Jurkat, Clone E6-1 (cell line): ENCODE measurements at regions not wholly inside any gene's neighbourhood (a gene's known extent, or its start where the extent isn't known, plus 50 kb on each side); places are given as distances from the start of the nearest gene placed in this dataset.

ENCODE experiments used
- DNase-seq: peaks from one replicate; pipeline ENCODE4 v3.0.0-alpha.2; 2011; ENCODE audit warnings: low read depth, low spot score
- H3K4me3 ChIP-seq: 2 replicates; pipeline ENCODE4 v1.5.1; 2011; ENCODE audit warnings: mild to moderate bottlenecking, low read length, control low read depth, moderate library complexity

- no peak overlapping the region for H3K4me3 ChIP-seq
- no peak for DNase-seq
Measured at GRCh38 chr13:67769063-67769986, 539.2 kb upstream of the PCDH9 start.

- DNase-seq: no peak
Measured at GRCh38 chr13:67763984-67764383, 533.8 kb upstream of the PCDH9 start.

GRCh38 chr13:67763384-67763783, 533.2 kb upstream of the PCDH9 start:
- DNase-seq: no peak
- no peak overlapping the region for H3K4me3 ChIP-seq

More at GRCh38 chr13:67763984-67764383, 533.8 kb upstream of the PCDH9 start:
- H3K4me3 ChIP-seq: no peak overlapping the region

- no peak for DNase-seq
- H3K4me3 ChIP-seq: no peak overlapping the region
Measured at GRCh38 chr13:67758975-67759374, 528.8 kb upstream of the PCDH9 start.

GRCh38 chr13:67754012-67754411, 523.9 kb upstream of the PCDH9 start:
- no peak for DNase-seq
- no peak overlapping the region for H3K4me3 ChIP-seq

GRCh38 chr13:67752759-67753158, 522.6 kb upstream of the PCDH9 start:
- H3K4me3 ChIP-seq: no peak overlapping the region

GRCh38 chr13:67742478-67742877, 512.3 kb upstream of the PCDH9 start:
- H3K4me3 ChIP-seq: no peak overlapping the region
- DNase-seq: no peak

More at GRCh38 chr13:67752759-67753158, 522.6 kb upstream of the PCDH9 start:
- DNase-seq: no peak

- no peak overlapping the region for H3K4me3 ChIP-seq
- DNase-seq: no peak
Measured at GRCh38 chr13:67740871-67741535, 510.9 kb upstream of the PCDH9 start.

- no peak overlapping the region for H3K4me3 ChIP-seq
- no peak for DNase-seq
Measured at GRCh38 chr13:67736646-67737420, 506.7 kb upstream of the PCDH9 start.

GRCh38 chr13:67735651-67736050, 505.5 kb upstream of the PCDH9 start:
- H3K4me3 ChIP-seq: no peak overlapping the region

GRCh38 chr13:67726979-67727378, 496.8 kb upstream of the PCDH9 start:
- no peak for DNase-seq
- H3K4me3 ChIP-seq: no peak overlapping the region

More at GRCh38 chr13:67735651-67736050, 505.5 kb upstream of the PCDH9 start:
- no peak for DNase-seq

GRCh38 chr13:67725999-67726398, 495.9 kb upstream of the PCDH9 start:
- no peak for DNase-seq
- H3K4me3 ChIP-seq: no peak overlapping the region

GRCh38 chr13:67713571-67713970, 483.4 kb upstream of the PCDH9 start:
- DNase-seq: no peak
- no peak overlapping the region for H3K4me3 ChIP-seq

GRCh38 chr13:67696775-67697174, 466.6 kb upstream of the PCDH9 start:
- H3K4me3 ChIP-seq: no peak overlapping the region

GRCh38 chr13:67664502-67664901, 434.4 kb upstream of the PCDH9 start:
- H3K4me3 ChIP-seq: no peak overlapping the region
- DNase-seq: no peak

More at GRCh38 chr13:67696775-67697174, 466.6 kb upstream of the PCDH9 start:
- no peak for DNase-seq

GRCh38 chr13:67662997-67663396, 432.9 kb upstream of the PCDH9 start:
- no peak overlapping the region for H3K4me3 ChIP-seq
- DNase-seq: no peak

GRCh38 chr13:67652887-67653286, 422.8 kb upstream of the PCDH9 start:
- DNase-seq: no peak

GRCh38 chr13:67651908-67652465, 421.9 kb upstream of the PCDH9 start:
- no peak for DNase-seq
- H3K4me3 ChIP-seq: no peak overlapping the region

More at GRCh38 chr13:67652887-67653286, 422.8 kb upstream of the PCDH9 start:
- no peak overlapping the region for H3K4me3 ChIP-seq

- no peak for DNase-seq
- H3K4me3 ChIP-seq: no peak overlapping the region
Measured at GRCh38 chr13:67650471-67650870, 420.3 kb upstream of the PCDH9 start.
